HEK293 (cell line): ENCODE measurements at regions not wholly inside any gene's neighbourhood (a gene's known extent, or its start where the extent isn't known, plus 50 kb on each side); places are given as distances from the start of the nearest gene placed in this dataset.

Experiments
- CTCF ChIA-PET: fragments of 350-600 bp; formaldehyde crosslinking; extraction: SDS; loops from one replicate; lab custom pipeline; 2021; ENCODE audit warnings: antibody characterized with exemption; lab: Yijun Ruan, JAX
- POLR2A ChIA-PET: fragments of 300-600 bp; formaldehyde crosslinking; extraction: SDS; loops from one replicate; lab custom pipeline; 2020; ENCODE audit warnings: antibody characterized with exemption, inconsistent platforms; lab: Yijun Ruan, JAX
- H3K27ac ChIP-seq: fragments of 200-500 bp; sonication (Bioruptor generic); 2 replicates; pipeline ENCODE4 v1.5.1; 2014; ENCODE audit warnings: low read depth, low read length, control low read depth, inconsistent platforms; ENCODE audit errors: extremely low read depth
- H3K36me3 ChIP-seq, 2 experiments: fragments of 200-500 bp in 1 of 2; sonication (Bioruptor generic) in 1 of 2; 1 replicate in 1 of 2; 2 replicates in 1 of 2; pipeline ENCODE4 v1.5.1; 2014 to 2017; ENCODE audit warnings: inconsistent platforms in 2 of 2, low read length in 2 of 2; ENCODE audit not compliant: control insufficient read depth in 2 of 2, insufficient read depth in 1 of 2
- H3K4me1 ChIP-seq: fragments of 200-500 bp; sonication (Bioruptor generic); 2 replicates; pipeline ENCODE4 v1.5.1; 2014; ENCODE audit warnings: mild to moderate bottlenecking, low read length, inconsistent platforms; ENCODE audit not compliant: control insufficient read depth, insufficient read depth
- H3K4me3 ChIP-seq: 2 replicates; pipeline ENCODE4 v1.5.1; 2011; ENCODE audit warnings: low read depth, mild to moderate bottlenecking, control low read depth, low read length, moderate library complexity
- H3K9me3 ChIP-seq: fragments of 200-500 bp; sonication (Bioruptor generic); 2 replicates; pipeline ENCODE4 v1.5.1; 2014; ENCODE audit warnings: low read depth, low read length, inconsistent platforms; ENCODE audit not compliant: control insufficient read depth, insufficient read depth
- ATF2 ChIP-seq: fragments of 450-650 bp; formaldehyde crosslinking; IDR thresholded peaks from 2 replicates; pipeline ENCODE4 v1.5.1; 2016; ENCODE audit warnings: missing biosample characterization, missing genetic modification characterization, low read depth
- BCL11A ChIP-seq: fragments of 450-650 bp; formaldehyde crosslinking; IDR thresholded peaks from 2 replicates; pipeline ENCODE4 v1.5.1; 2016; ENCODE audit warnings: low read depth, missing biosample characterization, missing genetic modification characterization
- GLI4 ChIP-seq: fragments of 450-650 bp; formaldehyde crosslinking; IDR thresholded peaks from 2 replicates; pipeline ENCODE4 v1.5.1; 2016; ENCODE audit warnings: missing biosample characterization, missing genetic modification characterization
- GLIS1 ChIP-seq: fragments of 450-650 bp; formaldehyde crosslinking; IDR thresholded peaks from 2 replicates; pipeline ENCODE4 v1.5.1; 2016; ENCODE audit warnings: missing biosample characterization, missing genetic modification characterization
- IKZF3 ChIP-seq: fragments of 450-650 bp; IDR thresholded peaks from 2 replicates; pipeline ENCODE4 v1.5.0; 2018; ENCODE audit warnings: missing biosample characterization, mild to moderate bottlenecking, missing genetic modification characterization, moderate library complexity
- MZF1 ChIP-seq: fragments of 450-650 bp; formaldehyde crosslinking; IDR thresholded peaks from 2 replicates; pipeline ENCODE4 v1.5.1; 2017; ENCODE audit warnings: missing biosample characterization, missing genetic modification characterization, borderline replicate concordance
- YY2 ChIP-seq: fragments of 450-650 bp; formaldehyde crosslinking; IDR thresholded peaks from 2 replicates; pipeline ENCODE4 v1.5.1; 2016; ENCODE audit warnings: missing biosample characterization, missing genetic modification characterization
- ZBTB8A ChIP-seq: fragments of 450-650 bp; formaldehyde crosslinking; IDR thresholded peaks from 2 replicates; pipeline ENCODE4 v1.5.1; 2016; ENCODE audit warnings: missing biosample characterization, missing genetic modification characterization
- ZFP41 ChIP-seq: fragments of 450-650 bp; formaldehyde crosslinking; IDR thresholded peaks from 2 replicates; pipeline ENCODE4 v1.5.1; 2016; ENCODE audit warnings: missing biosample characterization, missing genetic modification characterization, borderline replicate concordance
- ZNF221 ChIP-seq: fragments of 450-650 bp; formaldehyde crosslinking; IDR thresholded peaks from 2 replicates; pipeline ENCODE4 v1.5.1; 2017; ENCODE audit warnings: missing biosample characterization, missing genetic modification characterization, borderline replicate concordance
- ZNF274 ChIP-seq, 2 experiments: fragments of 200-500 bp in 1 of 2; fragments of 450-650 bp in 1 of 2; sonication (Bioruptor generic) in 1 of 2; formaldehyde crosslinking in 1 of 2; IDR thresholded peaks; 2 replicates each; pipeline versions ENCODE4 v1.5.1 to v1.6.1; 2014 to 2016; ENCODE audit warnings: borderline replicate concordance in 1 of 2, inconsistent platforms in 1 of 2, low read length in 1 of 2, missing biosample characterization in 1 of 2, missing genetic modification characterization in 1 of 2
- ZNF311 ChIP-seq: fragments of 450-650 bp; formaldehyde crosslinking; IDR thresholded peaks from 2 replicates; pipeline ENCODE4 v1.5.1; 2017; ENCODE audit warnings: missing biosample characterization, missing genetic modification characterization, borderline replicate concordance
- ZNF335 ChIP-seq: fragments of 450-650 bp; formaldehyde crosslinking; conservative IDR thresholded peaks from 2 replicates; pipeline ENCODE4 v1.5.1; 2016; ENCODE audit warnings: missing biosample characterization, missing genetic modification characterization
- ZNF354C ChIP-seq: fragments of 450-650 bp; formaldehyde crosslinking; IDR thresholded peaks from 2 replicates; pipeline ENCODE4 v1.5.1; 2016; ENCODE audit warnings: missing biosample characterization, missing genetic modification characterization, low read depth, borderline replicate concordance
- ZNF426 ChIP-seq: fragments of 450-650 bp; formaldehyde crosslinking; IDR thresholded peaks from 2 replicates; pipeline ENCODE4 v1.5.1; 2017; ENCODE audit warnings: missing biosample characterization, missing genetic modification characterization, mild to moderate bottlenecking, inconsistent platforms, moderate library complexity
- ZNF549 ChIP-seq: fragments of 450-650 bp; IDR thresholded peaks from 2 replicates; pipeline ENCODE4 v1.5.1; 2018; ENCODE audit warnings: missing biosample characterization, missing genetic modification characterization, mild to moderate bottlenecking, inconsistent platforms, moderate library complexity
- ZNF610 ChIP-seq: fragments of 450-650 bp; formaldehyde crosslinking; IDR thresholded peaks from 2 replicates; pipeline ENCODE4 v1.5.1; 2016; ENCODE audit warnings: missing biosample characterization, missing genetic modification characterization, borderline replicate concordance
- ZNF623 ChIP-seq: fragments of 450-650 bp; formaldehyde crosslinking; IDR thresholded peaks from 2 replicates; pipeline ENCODE4 v1.5.1; 2016; ENCODE audit warnings: missing biosample characterization, missing genetic modification characterization
- ZNF658 ChIP-seq: fragments of 450-650 bp; formaldehyde crosslinking; IDR thresholded peaks from 2 replicates; pipeline ENCODE4; 2016; ENCODE audit warnings: missing biosample characterization, missing genetic modification characterization
- ZNF76 ChIP-seq: fragments of 450-650 bp; formaldehyde crosslinking; IDR thresholded peaks from 2 replicates; pipeline ENCODE4; 2016; ENCODE audit warnings: low read depth, missing biosample characterization, missing genetic modification characterization, borderline replicate concordance
- ZNF785 ChIP-seq: fragments of 450-650 bp; formaldehyde crosslinking; IDR thresholded peaks from 2 replicates; pipeline ENCODE4 v1.5.1; 2016; ENCODE audit warnings: missing biosample characterization, missing genetic modification characterization
- ZSCAN16 ChIP-seq: fragments of 450-650 bp; formaldehyde crosslinking; IDR thresholded peaks from 2 replicates; pipeline ENCODE4 v1.5.1; 2016; ENCODE audit warnings: missing biosample characterization, missing genetic modification characterization
- ZSCAN18 ChIP-seq: fragments of 450-650 bp; formaldehyde crosslinking; IDR thresholded peaks from 2 replicates; pipeline ENCODE4 v1.5.1; 2016; ENCODE audit warnings: missing biosample characterization, missing genetic modification characterization
- ZSCAN30 ChIP-seq: fragments of 450-650 bp; IDR thresholded peaks from 2 replicates; pipeline ENCODE4 v1.5.1; 2018; ENCODE audit warnings: missing biosample characterization, mild to moderate bottlenecking, missing genetic modification characterization, moderate library complexity

- no peak for TF ChIP-seq ZNF426 (tag by site-specific recombination)
- TF ChIP-seq MZF1 (tag by site-specific recombination), result no peak
- no peak for TF ChIP-seq ZNF354C (tag by site-specific recombination)
- TF ChIP-seq, all 188 proteins: peak for 0
These were observed 556.7 kb upstream of the TMPRSS15 start (continued) for GRCh38 chr21:18960306-18960705.

GRCh38 chr21:18970416-18970815 lies 566.8 kb upstream of the TMPRSS15 start:
- CTCF ChIA-PET, result no interaction called here
- no peak for TF ChIP-seq YY2
- no peak for TF ChIP-seq IKZF3 (tag by site-specific recombination)
- TF ChIP-seq BCL11A (tag by site-specific recombination), result no peak
- TF ChIP-seq GLI4 (tag by site-specific recombination), result no peak
- no peak for TF ChIP-seq ZSCAN30
- no peak for TF ChIP-seq ZNF221
- no peak for TF ChIP-seq ZNF549 (tag by site-specific recombination)
- no peak for TF ChIP-seq ZNF76 (tag by site-specific recombination)
- no peak for TF ChIP-seq ZSCAN16
- TF ChIP-seq ZFP41 (tag by site-specific recombination), result no peak
- TF ChIP-seq ZNF335 (tag by site-specific recombination), result no peak
- no peak for TF ChIP-seq ZNF274 (IDR thresholded peaks at IDR 0.05; ENCODE audit: low read length)
- no peak for TF ChIP-seq ZNF274 (tag by site-specific recombination; IDR thresholded peaks at IDR 0.05; ENCODE audit: borderline replicate concordance)
- no peak for TF ChIP-seq ATF2 (tag by site-specific recombination)
- POLR2A ChIA-PET, result no interaction called here

GRCh38 chr21:18970941-18971340 lies 567.4 kb upstream of the TMPRSS15 start:
- Histone ChIP-seq H3K4me3 (no peak overlapping the region), H3K9me3 (no peaks in the 10 kb centered on the region; the same call in 1 of the 2 replicates), H3K27ac (no peak overlapping the region), H3K4me1 (no peaks in the 10 kb centered on the region), H3K36me3 (no peaks in the 10 kb centered on the region)
- TF ChIP-seq ZNF785 (tag by site-specific recombination) (no peak), ZBTB8A (no peak), ZNF311 (tag by site-specific recombination) (no peak), ZNF658 (tag by site-specific recombination) (no peak), GLIS1 (no peak), ZNF610 (tag by site-specific recombination) (no peak), GLI4 (tag by site-specific recombination) (no peak), ZSCAN18 (tag by site-specific recombination) (no peak), ZNF76 (tag by site-specific recombination) (no peak), ZNF623 (no peak)
- ChIA-PET CTCF (no interaction called here), POLR2A (no interaction called here)

More at GRCh38 chr21:18970416-18970815, 566.8 kb upstream of the TMPRSS15 start:
- Histone ChIP-seq H3K4me3 (no peak overlapping the region), H3K4me1 (no peaks in the 10 kb centered on the region), H3K27ac (no peak overlapping the region), H3K9me3 (no peaks in the 10 kb centered on the region; the same call in 1 of the 2 replicates), H3K36me3 (no peaks in the 10 kb centered on the region)
